Stomach smooth muscle (tissue), 2 donors: ENCODE measurements at regions not wholly inside any gene's neighbourhood (a gene's known extent, or its start where the extent isn't known, plus 50 kb on each side); places are given as distances from the start of the nearest gene placed in this dataset.
"Not testable (repeated sequence)": the region's sequence is repeated elsewhere in the genome, so short reads cannot be mapped to it uniquely, and the experiment has no call there.

Experiments used
- H3K27ac ChIP-seq: one replicate; pipeline ENCODE4 v1.7.0; 2013; ENCODE audit warnings: mild to moderate bottlenecking, low read length, inconsistent platforms
- H3K27me3 ChIP-seq, 2 donors: one replicate each; pipeline ENCODE4 v1.7.0; 2013; ENCODE audit warnings: low read length in 2 of 2; ENCODE audit not compliant: insufficient read depth in 2 of 2, control insufficient read depth in 1 of 2
- H3K36me3 ChIP-seq, 2 donors: one replicate each; pipeline ENCODE4 v1.7.0; 2013; ENCODE audit warnings: low read length in 2 of 2; ENCODE audit not compliant: control insufficient read depth in 2 of 2, insufficient read depth in 2 of 2
- H3K4me1 ChIP-seq: one replicate; pipeline ENCODE4 v1.7.0; 2013; ENCODE audit warnings: low read length; ENCODE audit not compliant: control insufficient read depth, insufficient read depth
- H3K4me3 ChIP-seq, 2 donors: one replicate each; pipeline ENCODE4 v1.7.0; 2013; ENCODE audit warnings: low read length in 2 of 2
- H3K9ac ChIP-seq, 2 donors: one replicate each; pipeline ENCODE4 v1.7.0; 2013; ENCODE audit warnings: low read length in 2 of 2, mild to moderate bottlenecking in 1 of 2
- H3K9me3 ChIP-seq, 2 donors: one replicate each; pipeline ENCODE4 v1.7.0; 2013; ENCODE audit warnings: low read length in 2 of 2; ENCODE audit not compliant: control insufficient read depth in 2 of 2
- donor health status: healthy.
- donor health status: Pancreatic carcinoma.

DNA sequence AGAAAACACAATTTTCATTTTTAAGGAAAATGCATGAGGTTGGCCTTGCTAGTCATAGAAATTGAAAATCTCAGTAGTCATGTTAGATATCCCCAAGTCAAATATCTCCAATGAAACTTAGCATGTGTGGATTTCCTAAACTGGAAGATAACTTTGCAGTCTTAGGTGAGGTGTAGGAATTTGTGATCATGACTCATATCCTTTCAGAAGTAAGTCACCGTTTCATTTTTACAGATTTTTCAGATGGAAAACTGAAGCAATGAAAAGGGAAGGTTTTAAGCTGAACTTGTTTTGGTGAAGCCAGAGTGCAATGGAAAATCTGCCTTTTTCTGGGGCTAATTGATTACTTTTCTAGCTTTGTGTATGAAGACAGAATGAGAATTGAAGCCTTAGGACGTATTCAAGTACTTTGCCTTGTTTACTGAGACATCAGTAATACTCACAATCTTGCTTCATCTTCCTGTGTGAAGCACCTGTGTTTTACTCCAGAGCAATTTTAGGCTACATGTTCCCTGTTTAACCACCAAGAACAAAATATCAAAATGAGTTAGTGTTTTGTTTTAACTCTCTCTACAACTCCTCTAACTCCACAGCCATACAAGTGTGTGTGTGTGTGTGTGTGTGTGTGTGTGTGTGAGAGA, 1662.8 kb upstream of the ADGRL3 start:
- Histone ChIP-seq H3K9ac (no peak overlapping the region), H3K4me1 (no peaks in the 10 kb centered on the region), H3K9me3 (no peaks in the 10 kb centered on the region), H3K4me3 (no peak overlapping the region), H3K27me3 (no peaks in the 10 kb centered on the region), H3K36me3 (no peaks in the 10 kb centered on the region), H3K27ac (no peak overlapping the region)

- Histone ChIP-seq H3K9me3 (no peaks in the 10 kb centered on the region), H3K9ac (no peak overlapping the region), H3K27ac (no peak overlapping the region), H3K4me3 (no peak overlapping the region), H3K27me3 (no peaks in the 10 kb centered on the region), H3K4me1 (no peaks in the 10 kb centered on the region), H3K36me3 (no peaks in the 10 kb centered on the region)
Measured at GRCh38 chr4:59539401-59539800, 1660.7 kb upstream of the ADGRL3 start.

DNA sequence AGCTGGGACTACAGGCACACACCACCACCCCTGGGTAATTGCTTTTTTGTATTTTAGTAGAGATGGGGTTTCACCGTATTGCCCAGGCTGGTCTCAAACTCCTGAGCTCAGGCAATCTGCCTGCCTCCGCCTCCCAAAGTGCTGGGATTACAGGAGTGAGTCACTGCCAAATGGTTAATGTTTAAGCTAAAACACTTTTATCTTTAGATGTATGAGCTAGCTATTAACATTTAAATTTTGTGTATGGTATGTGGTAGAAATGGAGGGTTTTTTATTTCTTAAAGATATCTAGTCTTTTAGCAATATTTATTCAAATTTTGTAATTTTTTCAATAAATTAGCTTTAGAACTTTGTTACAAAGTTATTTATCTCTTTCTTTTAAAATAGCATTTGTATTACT, 1659.8 kb upstream of the ADGRL3 start:
- H3K9me3 ChIP-seq, result no peaks in the 10 kb centered on the region
- H3K4me1 ChIP-seq, result no peaks in the 10 kb centered on the region
- H3K27ac ChIP-seq, result no peak overlapping the region
- H3K36me3 ChIP-seq, result no peaks in the 10 kb centered on the region
- no peaks in the 10 kb centered on the region for H3K27me3 ChIP-seq
- H3K4me3 ChIP-seq, result no peak overlapping the region
- H3K9ac ChIP-seq, result no peak overlapping the region

DNA sequence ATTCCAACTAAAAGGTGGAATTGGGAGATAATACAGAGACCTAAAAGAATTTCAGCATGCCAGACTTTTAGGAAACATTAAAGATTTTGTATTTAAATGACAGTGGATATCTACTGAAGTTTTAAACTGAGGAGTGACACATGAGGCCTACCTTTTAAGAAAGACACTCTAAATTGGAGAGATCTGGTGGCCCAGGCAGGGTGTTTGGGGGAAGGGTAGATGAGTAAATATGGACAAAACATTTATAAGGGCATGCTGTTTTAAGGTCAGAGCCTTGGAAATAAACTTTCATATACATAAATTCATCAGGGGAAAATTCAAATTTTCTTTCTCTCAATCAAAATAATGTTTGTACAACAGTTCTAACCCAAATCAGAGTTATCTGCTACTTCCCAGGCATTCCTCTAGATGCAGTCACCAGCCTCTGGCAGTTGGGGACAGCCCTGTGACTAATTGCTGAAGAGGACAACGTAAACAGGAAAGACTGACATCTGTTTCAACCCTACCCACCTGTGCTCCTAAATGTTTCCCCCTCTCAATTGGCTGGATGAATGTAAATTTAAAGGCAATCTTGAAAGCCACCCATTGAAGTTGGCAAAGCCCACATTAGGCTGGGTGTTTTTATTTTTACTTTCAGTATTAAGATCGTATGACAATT, 1646.9 kb upstream of the ADGRL3 start:
- Histone ChIP-seq H3K9me3 (no peaks in the 10 kb centered on the region), H3K27ac (no peak overlapping the region), H3K27me3 (no peaks in the 10 kb centered on the region), H3K4me1 (no peaks in the 10 kb centered on the region), H3K9ac (no peak overlapping the region), H3K36me3 (no peaks in the 10 kb centered on the region), H3K4me3 (no peak overlapping the region)

DNA sequence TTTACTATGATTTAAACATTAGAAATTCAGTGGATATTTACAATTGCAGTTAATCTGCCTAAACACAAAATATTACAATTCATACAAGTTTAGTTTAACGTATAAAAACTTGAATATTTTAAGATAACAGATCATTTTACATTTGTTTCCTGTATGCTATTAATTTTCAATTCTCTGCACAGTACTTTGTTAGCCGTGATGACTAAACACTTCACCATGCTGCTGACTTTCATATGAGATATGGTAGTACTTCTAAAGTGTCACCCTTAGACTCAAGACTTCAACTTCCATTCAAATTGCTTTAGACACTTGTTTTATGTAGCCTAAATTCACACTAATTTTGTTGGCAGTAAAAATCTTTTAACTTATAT, 1646.4 kb upstream of the ADGRL3 start:
- Histone ChIP-seq H3K27ac (no peak overlapping the region), H3K9me3 (no peaks in the 10 kb centered on the region), H3K4me3 (no peak overlapping the region)

GRCh38 chr4:59556191-59556590, 1643.9 kb upstream of the ADGRL3 start:
- not testable (repeated sequence) for H3K4me1 ChIP-seq, H3K9me3 ChIP-seq, H3K27ac ChIP-seq, H3K9ac ChIP-seq, H3K27me3 ChIP-seq, H3K4me3 ChIP-seq, H3K36me3 ChIP-seq

More for the DNA sequence above, 1646.4 kb upstream of the ADGRL3 start:
- H3K9ac ChIP-seq, result no peak overlapping the region
- no peaks in the 10 kb centered on the region for H3K36me3 ChIP-seq
- no peaks in the 10 kb centered on the region for H3K27me3 ChIP-seq
- H3K4me1 ChIP-seq, result no peaks in the 10 kb centered on the region

DNA sequence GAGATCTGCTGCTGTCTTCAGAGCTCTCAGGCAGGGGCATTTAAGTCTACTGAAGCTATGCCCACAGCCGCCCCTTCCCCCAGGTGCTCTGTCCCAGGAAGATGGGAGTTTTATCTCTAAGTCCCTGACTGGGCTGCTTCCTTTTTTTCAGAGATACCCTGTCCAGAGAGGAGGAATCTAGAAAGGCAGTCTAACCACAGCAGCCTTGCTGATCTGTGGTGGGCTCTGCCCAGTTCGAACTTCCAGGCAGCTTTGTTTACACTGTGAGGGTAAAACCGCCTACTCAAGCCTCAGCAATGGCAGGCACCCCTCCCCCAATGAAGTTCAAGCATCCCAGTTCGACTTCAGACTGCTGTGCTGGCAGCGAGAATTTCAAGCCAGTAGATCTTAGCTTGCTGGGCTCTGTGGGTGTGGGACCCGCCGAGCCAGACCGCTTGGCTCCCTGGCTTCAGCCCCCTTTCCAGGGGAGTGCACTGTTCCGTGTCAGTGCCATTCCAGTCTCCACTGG, 1639.9 kb upstream of the ADGRL3 start:
- H3K9me3 ChIP-seq, H3K4me3 ChIP-seq, H3K9ac ChIP-seq, H3K27ac ChIP-seq, H3K4me1 ChIP-seq, H3K36me3 ChIP-seq, H3K27me3 ChIP-seq: not testable (repeated sequence)

DNA sequence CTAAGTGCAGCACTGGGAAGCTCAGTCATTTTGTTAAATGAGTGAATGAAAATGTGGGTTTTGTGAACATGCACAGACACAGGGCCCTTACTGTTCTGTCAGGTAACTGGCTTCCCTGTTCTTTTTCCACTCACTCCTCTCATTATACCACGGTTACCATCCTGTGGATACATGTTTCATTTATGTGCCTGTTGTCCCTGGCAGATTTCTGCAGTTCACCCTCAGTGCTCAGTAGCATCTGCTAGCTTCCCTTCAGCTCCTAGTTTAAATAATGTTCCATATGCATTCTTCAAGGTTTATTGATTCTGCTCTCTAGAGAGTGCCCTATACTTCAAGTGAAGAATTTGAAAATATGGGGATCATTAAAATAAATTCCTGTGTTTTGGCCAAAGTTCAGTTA, 1634.3 kb upstream of the ADGRL3 start:
- Histone ChIP-seq H3K27ac (no peak overlapping the region), H3K9ac (no peak overlapping the region), H3K9me3 (no peaks in the 10 kb centered on the region), H3K27me3 (no peaks in the 10 kb centered on the region), H3K4me1 (no peaks in the 10 kb centered on the region), H3K36me3 (no peaks in the 10 kb centered on the region), H3K4me3 (no peak overlapping the region)

- H3K9ac ChIP-seq, result no peak overlapping the region
- no peaks in the 10 kb centered on the region for H3K36me3 ChIP-seq
- no peaks in the 10 kb centered on the region for H3K27me3 ChIP-seq
- H3K4me1 ChIP-seq, result no peaks in the 10 kb centered on the region
- H3K27ac ChIP-seq, result no peak overlapping the region
- H3K9me3 ChIP-seq, result no peaks in the 10 kb centered on the region
- H3K4me3 ChIP-seq, result no peak overlapping the region
Measured at GRCh38 chr4:59570860-59571476, 1629.2 kb upstream of the ADGRL3 start.

- Histone ChIP-seq H3K9me3 (no peaks in the 10 kb centered on the region), H3K27ac (no peak overlapping the region), H3K27me3 (no peaks in the 10 kb centered on the region), H3K36me3 (no peaks in the 10 kb centered on the region), H3K4me3 (no peak overlapping the region), H3K9ac (no peak overlapping the region), H3K4me1 (no peaks in the 10 kb centered on the region)
Measured at GRCh38 chr4:59571805-59572430, 1628.2 kb upstream of the ADGRL3 start.
